Pancreas (tissue), 10 donors: ENCODE measurements at regions not wholly inside any gene's neighbourhood (a gene's known extent, or its start where the extent isn't known, plus 50 kb on each side); places are given as distances from the start of the nearest gene placed in this dataset.

Experiments
- ATAC-seq, 4 donors: fragments of 200-7000 bp; cut with Tn5 transposase; one replicate each; pipeline versions ENCODE4 v1.8.0 to v1.9.1; 2020; ENCODE audit warnings: mild to moderate bottlenecking in 4 of 4, moderate library complexity in 4 of 4
- DNase-seq, 6 donors: peaks; one replicate each; pipeline ENCODE4 v3.0.0-alpha.2; 2020
- FAIRE-seq: peaks from 2 replicates; lab custom pipeline; 2012; peaks lifted over from hg19 to GRCh38; lab: Jason Lieb, UNC
- H3K27ac ChIP-seq, 4 donors: fragments of 200-600 bp; sonication (generic); 1 replicate in 3 of 4; 2 replicates in 1 of 4; pipeline versions ENCODE4 v1.5.0 to v1.8.0; 2020
- H3K27me3 ChIP-seq, 4 donors: fragments of 200-600 bp; one replicate each; pipeline ENCODE4 v1.8.0; 2021
- H3K36me3 ChIP-seq, 3 donors: fragments of 200-600 bp; sonication (generic) in 1 of 3; one replicate each; pipeline versions ENCODE4 v1.5.0 to v1.8.0; 2020 to 2021
- H3K4me1 ChIP-seq, 3 donors: fragments of 200-600 bp; one replicate each; pipeline ENCODE4 v1.8.0; 2021
- H3K4me3 ChIP-seq, 4 donors: fragments of 200-600 bp; sonication (generic) in 2 of 4; one replicate each; pipeline versions ENCODE4 v1.5.0 to v1.8.0; 2020 to 2021
- H3K9me3 ChIP-seq, 4 donors: fragments of 200-600 bp; one replicate each; pipeline ENCODE4 v1.8.0; 2021
- CTCF ChIP-seq, 4 donors: fragments of 200-600 bp; sonication (generic) in 3 of 4; IDR thresholded peaks; one replicate each; pipeline versions ENCODE4 v1.5.0 to v1.8.0; 2021; ENCODE audit warnings: antibody characterized with exemption in 4 of 4
- WGBS, 2 donors: extraction: QIAGEN DNeasy Blood & Tissue Kit; methylation state at CpG; one replicate each; pipeline ENCODE4 v1.1.7; 2013; 5-methylcytosine and 5-hydroxymethylcytosine counted together
- intact Hi-C, 3 donors: fragments of 100-400 bp; cut with DNase I; formaldehyde crosslinking; loops; one replicate each; pipeline versions ENCODE4 v1.11.1 to v1.14.2; 2022
- donor health status: healthy with polysubstance abuse.
- donor health status: DM: no; HTN: no; CAD: no; lungs with moderate emphysema.
- donor health status: DM: no; HTN: no; CAD: no.
- donor health status: control.
- donor health status: control.
- donor health status: Bipolar disorder and iron deficiency.
- donor health status: DM: yes; HTN: yes; CAD: no.
- donor health status: DM: no; HTN: no; CAD: no.
- donor health status: DM: no; HTN: no; CAD: no.
- donor health status: DM: yes; HTN: yes; CAD: no.

DNA sequence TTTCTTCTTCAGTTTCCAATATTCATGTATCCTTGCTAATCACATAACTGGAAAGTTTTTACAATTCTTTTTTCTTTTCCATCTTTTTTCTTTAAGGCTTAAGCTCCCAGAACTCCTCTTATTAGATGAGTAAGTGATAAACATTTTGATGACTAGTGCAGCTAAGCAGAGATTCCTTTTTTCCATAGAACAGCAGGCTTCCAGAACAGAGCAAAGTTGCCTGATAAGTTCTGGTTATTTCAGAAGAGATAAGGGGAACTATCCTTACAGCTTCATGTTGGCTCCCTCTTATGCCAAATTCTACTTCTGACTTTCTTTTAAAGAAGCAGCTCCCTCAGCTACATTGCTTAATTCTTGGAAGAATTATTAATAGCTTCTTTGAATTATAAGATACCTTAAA is 194.7 kb upstream of the FAR2 start:
- ATAC-seq (no peak), FAIRE-seq (no peak), DNase-seq (no peak)
- no peak for TF ChIP-seq CTCF (IDR thresholded peaks at IDR 0.05)
- H3K9me3 ChIP-seq, result peaks cover 0 to under 1% (median 0%) of the 10 kb centered on the region in 4 donors
- no peaks in the 10 kb centered on the region for H3K36me3 ChIP-seq
- no peak overlapping the region for H3K4me3 ChIP-seq
- H3K4me1 ChIP-seq, result no peaks in the 10 kb centered on the region
- no peak overlapping the region for H3K27ac ChIP-seq
- intact Hi-C loops, result no loop called here
- H3K27me3 ChIP-seq, result no peaks in the 10 kb centered on the region

GRCh38 chr12:28955491-28955890 is 193.6 kb upstream of the FAR2 start:
- no peaks in the 10 kb centered on the region for H3K27me3 ChIP-seq
- no peak overlapping the region for H3K4me3 ChIP-seq
- no peaks in the 10 kb centered on the region for H3K36me3 ChIP-seq
- no peaks in the 10 kb centered on the region for H3K4me1 ChIP-seq
- no peak for FAIRE-seq
- 40 to 47% methylated on average over 2 of the region's 2 CpGs for WGBS, 2 donors
- no peak for DNase-seq
- intact Hi-C loops, result no loop called here
- no peak overlapping the region for H3K27ac ChIP-seq
- no peak for TF ChIP-seq CTCF (IDR thresholded peaks at IDR 0.05)
- peaks cover 0 to 3% (median 0%) of the 10 kb centered on the region in 4 donors for H3K9me3 ChIP-seq
- no peak for ATAC-seq

- DNase-seq, result no peak
- no peaks in the 10 kb centered on the region for H3K36me3 ChIP-seq
- no peak overlapping the region for H3K27ac ChIP-seq
- intact Hi-C loops, result no loop called here
- no peak overlapping the region for H3K4me3 ChIP-seq
- no peak for FAIRE-seq
- peaks cover 0 to 3% (median 0%) of the 10 kb centered on the region in 4 donors for H3K9me3 ChIP-seq
- H3K27me3 ChIP-seq, result no peaks in the 10 kb centered on the region
- no peak for ATAC-seq
- no peak for TF ChIP-seq CTCF (IDR thresholded peaks at IDR 0.05)
- H3K4me1 ChIP-seq, result no peaks in the 10 kb centered on the region
These were observed 193.1 kb upstream of the FAR2 start for GRCh38 chr12:28955931-28956330.

DNA sequence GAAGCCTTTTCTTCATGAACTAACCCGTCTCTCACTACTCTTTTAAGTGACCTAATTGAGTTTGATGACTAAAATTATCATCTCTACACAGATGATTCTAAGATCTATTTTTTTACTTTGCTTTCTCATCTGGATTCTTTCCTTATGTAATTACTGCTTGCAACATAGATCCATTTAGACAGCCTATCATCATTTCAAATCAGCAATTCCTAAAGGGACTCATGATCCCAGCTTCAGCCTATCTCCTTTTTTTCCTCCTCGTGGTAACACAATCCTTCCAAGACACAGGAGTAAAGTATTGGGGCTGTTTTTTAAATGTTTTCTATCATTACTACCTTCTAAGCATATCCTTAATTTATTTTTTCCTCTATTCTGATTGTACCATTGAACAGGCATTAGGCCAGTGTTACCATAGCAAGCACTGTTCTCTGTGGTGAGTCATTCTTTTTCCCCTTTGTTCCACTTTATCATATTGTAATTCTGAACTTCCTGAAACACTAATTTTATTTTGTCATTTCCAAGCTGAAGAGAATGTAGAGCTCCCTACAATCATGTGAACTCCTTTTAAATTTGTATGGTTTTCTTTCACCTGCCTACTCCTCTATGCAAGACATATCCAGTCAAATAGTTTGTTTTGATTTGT is 190.4 kb upstream of the FAR2 start:
- H3K36me3 ChIP-seq, result no peaks in the 10 kb centered on the region
- intact Hi-C loops, result no loop called here
- DNase-seq (no peak), FAIRE-seq (no peak), ATAC-seq (peak in 1 of 4 donors; percentile 65)
- H3K4me3 ChIP-seq, result no peak overlapping the region
- WGBS, 2 donors, result 38 to 47% methylated on average over 2 of the region's 2 CpGs
- H3K4me1 ChIP-seq, result no peaks in the 10 kb centered on the region
- peaks cover 0 to 3% (median 0%) of the 10 kb centered on the region in 4 donors for H3K9me3 ChIP-seq
- TF ChIP-seq CTCF (IDR thresholded peaks at IDR 0.05), result no peak
- H3K27me3 ChIP-seq, result no peaks in the 10 kb centered on the region
- H3K27ac ChIP-seq, result no peak overlapping the region

- FAIRE-seq (no peak), ATAC-seq (no peak), DNase-seq (no peak)
- intact Hi-C loops, result no loop called here
- WGBS, 2 donors, result 33 to 53% methylated on average over 1 of the region's 1 CpG
- Histone ChIP-seq H3K27ac (no peak overlapping the region), H3K27me3 (no peaks in the 10 kb centered on the region), H3K9me3 (peaks cover 0 to 3% (median 0%) of the 10 kb centered on the region in 4 donors), H3K36me3 (no peaks in the 10 kb centered on the region), H3K4me1 (no peaks in the 10 kb centered on the region), H3K4me3 (no peak overlapping the region)
- no peak for TF ChIP-seq CTCF (IDR thresholded peaks at IDR 0.05)
These were observed 187.1 kb upstream of the FAR2 start for GRCh38 chr12:28961948-28962384.
